Right renal cortex interstitium (tissue), 3 donors: ENCODE measurements at regions not wholly inside any gene's neighbourhood (a gene's known extent, or its start where the extent isn't known, plus 50 kb on each side); places are given as distances from the start of the nearest gene placed in this dataset.

Source experiments
- DNase-seq, 3 donors: peaks; one replicate each; pipeline ENCODE4 v3.0.0-alpha.2; 2013; ENCODE audit warnings: low read depth in 3 of 3, low spot score in 2 of 3

GRCh38 chr1:83110156-83110555 is 888.8 kb downstream of the TTLL7 start:
- DNase-seq, result no peak

- DNase-seq, result no peak
Observed at GRCh38 chr1:83109692-83110091, 889.2 kb downstream of the TTLL7 start.

- no peak for DNase-seq
Observed at GRCh38 chr1:83104558-83104957, 894.4 kb downstream of the TTLL7 start.

GRCh38 chr1:83103341-83103740 is 895.6 kb downstream of the TTLL7 start:
- no peak for DNase-seq

DNA sequence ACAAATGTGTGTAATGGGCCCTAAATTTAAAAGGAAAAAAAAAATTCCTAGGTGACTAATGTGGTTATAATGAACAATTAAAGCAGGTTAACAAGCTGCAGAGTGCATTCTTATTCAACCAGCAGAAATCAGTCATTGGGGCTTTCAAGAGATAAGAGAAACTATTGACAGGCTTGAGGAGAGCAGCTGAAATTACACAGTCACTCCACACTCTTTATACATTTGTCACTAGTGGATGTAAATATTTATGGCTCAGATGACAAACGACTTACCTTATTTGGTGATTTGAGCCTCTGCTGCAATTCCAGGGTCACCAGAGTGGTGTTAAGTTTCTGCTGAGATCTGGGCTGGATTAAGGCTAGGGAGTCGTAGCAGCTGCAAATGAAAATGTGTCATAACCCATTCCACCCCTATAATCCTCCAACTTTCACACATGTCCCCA is 896.3 kb downstream of the TTLL7 start:
- no peak for DNase-seq

- DNase-seq, result no peak
Observed at GRCh38 chr1:83101406-83101805, 897.5 kb downstream of the TTLL7 start.

GRCh38 chr1:83100133-83100532 is 898.8 kb downstream of the TTLL7 start:
- DNase-seq, result no peak

GRCh38 chr1:83098791-83099190 is 900.1 kb downstream of the TTLL7 start:
- DNase-seq, result no peak

DNA sequence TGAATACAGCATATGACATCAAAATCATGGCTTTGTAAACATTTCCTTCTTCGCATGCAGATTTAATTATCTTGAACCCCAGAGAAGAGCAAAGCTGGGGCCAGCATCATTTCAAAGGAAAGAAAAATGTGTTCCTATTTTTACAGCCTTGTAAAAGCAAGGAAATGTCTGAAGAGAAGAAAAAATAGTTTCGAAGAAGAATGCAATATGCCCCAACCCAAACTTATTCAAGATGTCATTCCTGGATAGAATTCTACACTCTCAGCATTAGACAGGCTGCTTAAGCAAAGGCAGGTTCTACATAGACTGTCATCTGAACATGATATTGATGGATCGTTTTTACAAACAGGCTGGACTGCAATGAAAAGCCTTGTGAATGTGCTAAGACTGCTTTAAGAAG is 900.8 kb downstream of the TTLL7 start:
- no peak for DNase-seq

DNA sequence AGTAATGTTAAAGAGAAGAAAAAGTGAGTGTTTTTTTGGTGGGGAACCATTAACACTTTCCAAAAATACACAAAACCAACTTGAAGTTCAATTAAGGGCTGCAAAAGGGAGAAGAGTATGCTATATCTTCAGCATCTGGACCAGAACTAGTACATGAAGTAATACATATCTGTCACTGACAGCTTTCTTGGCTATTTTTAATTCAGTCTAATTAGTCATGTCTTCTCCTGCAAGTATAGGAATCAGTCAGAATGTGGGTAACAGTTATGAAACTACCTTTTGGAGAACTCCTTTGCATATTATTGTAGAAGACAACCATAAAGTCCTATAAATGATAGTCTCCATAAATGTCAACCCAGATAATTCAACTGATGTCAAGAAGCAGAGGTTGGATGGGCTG is 901.2 kb downstream of the TTLL7 start:
- DNase-seq, result no peak

DNA sequence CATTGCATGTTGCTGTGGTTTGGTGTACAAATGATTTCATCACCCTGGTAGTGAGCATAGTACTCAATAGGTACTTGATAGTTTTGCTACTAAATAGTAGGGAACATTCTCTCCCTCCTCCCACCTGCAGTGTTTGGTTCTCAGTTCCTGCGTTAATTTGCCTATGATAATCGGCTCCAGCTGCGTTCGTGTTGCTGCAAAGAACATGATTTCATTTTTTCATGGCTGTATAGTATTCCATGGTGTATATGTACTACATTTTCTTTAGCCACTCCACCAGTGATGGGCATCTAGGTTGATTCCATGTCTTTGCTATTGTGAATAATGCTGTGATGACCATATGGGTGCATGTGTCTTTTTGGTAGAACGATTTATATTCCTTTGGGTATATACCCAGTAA is 903.4 kb downstream of the TTLL7 start:
- no peak for DNase-seq

- DNase-seq, result no peak
Observed at GRCh38 chr1:83090195-83090594, 908.7 kb downstream of the TTLL7 start.

- DNase-seq, result no peak
Observed at GRCh38 chr1:83087851-83088250, 911.1 kb downstream of the TTLL7 start.

- DNase-seq, result no peak
Observed at GRCh38 chr1:83086986-83087512, 911.9 kb downstream of the TTLL7 start.

- no peak for DNase-seq
Observed at GRCh38 chr1:83086346-83086745, 912.6 kb downstream of the TTLL7 start.

GRCh38 chr1:83083589-83084224 is 915.2 kb downstream of the TTLL7 start:
- no peak for DNase-seq

GRCh38 chr1:83077411-83077810 is 921.5 kb downstream of the TTLL7 start:
- no peak for DNase-seq

DNA sequence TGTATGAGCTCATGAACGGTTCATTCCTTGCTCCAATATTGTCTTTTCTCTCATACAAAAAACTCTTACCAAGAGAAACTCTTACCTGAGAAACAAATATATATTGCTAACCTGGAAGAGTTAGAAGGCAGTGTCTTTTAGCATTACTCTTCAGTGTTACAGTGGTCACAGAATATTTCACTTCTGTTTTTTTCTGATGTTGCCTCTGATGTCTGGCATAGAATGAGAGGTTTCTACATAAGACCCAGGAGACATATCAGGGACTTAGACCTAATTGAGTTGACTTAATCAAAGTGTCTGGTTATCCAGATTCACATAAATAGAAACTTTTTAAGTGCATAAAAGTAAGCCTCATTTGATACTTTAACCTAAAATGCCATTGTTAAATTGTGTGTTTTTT is 923.8 kb downstream of the TTLL7 start:
- no peak for DNase-seq

DNA sequence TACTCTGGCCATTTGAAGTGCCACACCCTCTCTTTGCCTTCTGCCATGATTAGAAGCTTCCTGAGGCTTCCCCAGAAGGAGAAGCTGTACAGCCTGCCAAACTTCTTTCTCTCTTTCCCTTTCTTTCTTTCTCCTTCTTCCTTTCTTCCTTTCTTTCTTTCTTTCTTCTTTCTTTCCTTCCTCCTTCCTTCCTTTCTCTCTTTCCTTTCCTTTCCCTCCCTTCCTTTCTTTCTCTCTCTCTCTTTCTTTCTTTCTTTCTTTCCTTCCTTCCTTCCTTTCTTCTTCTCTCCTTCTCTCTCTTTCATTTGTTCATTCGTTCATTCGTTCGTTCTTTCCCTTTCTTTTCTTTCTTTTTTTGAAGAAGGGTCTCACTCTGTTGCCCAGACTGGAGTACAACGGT is 931.0 kb downstream of the TTLL7 start:
- no peak for DNase-seq

DNA sequence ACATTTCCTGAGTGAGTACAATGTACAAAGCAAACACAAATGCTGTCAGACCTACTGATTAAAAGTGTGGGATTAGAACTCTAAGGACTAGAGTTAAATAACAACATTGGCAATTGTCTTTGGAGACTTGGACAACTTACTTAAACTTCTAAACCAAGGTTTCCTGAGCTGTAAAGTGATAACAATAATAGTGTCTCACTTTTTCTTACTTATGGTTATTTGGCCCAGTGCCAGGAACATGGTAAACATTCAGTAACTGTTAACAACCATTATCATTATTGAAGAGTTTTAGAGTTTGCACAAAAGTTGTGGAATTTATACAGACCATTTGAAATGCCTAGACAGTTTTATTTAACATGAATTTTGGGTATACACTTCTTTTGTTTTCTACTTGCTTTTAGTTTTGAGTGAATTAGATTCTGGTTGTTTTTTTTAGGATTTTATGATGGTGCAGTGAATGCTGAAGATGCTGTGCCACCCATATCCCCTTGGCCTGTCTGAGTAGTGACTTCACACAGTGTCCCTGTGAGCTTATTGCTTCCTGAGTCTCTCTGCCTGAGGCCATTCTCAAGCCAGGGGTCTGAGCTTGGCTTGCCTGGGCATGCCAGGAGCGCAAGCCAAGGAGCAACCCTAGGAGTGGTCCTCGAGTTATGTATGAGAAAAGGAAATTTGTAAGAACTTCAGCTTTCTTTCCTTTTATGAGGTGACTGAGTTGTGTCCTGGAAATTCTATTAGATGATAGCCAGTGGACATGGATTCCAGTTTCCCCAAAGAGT is 932.8 kb downstream of the TTLL7 start:
- DNase-seq, result no peak

DNA sequence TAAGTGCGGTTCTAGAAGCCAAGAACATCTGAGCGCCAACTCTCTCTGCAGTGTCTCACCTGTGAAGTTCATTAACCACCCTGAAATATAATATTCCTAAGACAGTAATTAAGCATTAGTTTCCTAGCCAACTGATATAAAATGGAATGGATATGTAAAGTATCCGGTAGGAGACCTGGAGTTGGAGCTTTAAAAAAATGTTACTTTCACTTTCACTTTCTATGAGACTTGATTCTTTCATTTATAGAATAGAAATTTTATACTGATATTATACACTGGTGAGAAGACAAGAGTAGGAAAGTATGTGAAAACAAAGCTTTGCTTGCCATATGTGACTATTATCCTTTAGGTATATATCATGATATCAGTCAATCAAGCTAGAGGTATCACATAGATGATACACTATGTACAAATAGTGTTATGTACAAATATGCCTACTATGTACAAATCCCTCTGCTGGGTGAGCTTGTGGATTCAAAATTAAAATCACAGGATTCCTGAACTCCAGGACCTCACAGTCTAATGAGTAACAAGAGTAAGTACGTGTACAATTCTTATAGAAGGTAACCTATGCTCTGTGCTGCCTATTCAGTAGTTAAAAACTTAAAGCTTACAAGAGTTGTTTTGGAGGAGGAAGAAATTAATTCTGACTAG is 934.2 kb downstream of the TTLL7 start:
- DNase-seq, result no peak
